ENCODE measurements at regions not wholly inside any gene's neighbourhood (a gene's known extent, or its start where the extent isn't known, plus 50 kb on each side); places are given as distances from the start of the nearest gene placed in this dataset.

- FAIRE-seq, result no peak
- H3K4me1 ChIP-seq (ENCODE audit: control insufficient read depth, extremely low read depth, insufficient read depth, low read length), result no peaks in the 10 kb centered on the region
- H3K79me2 ChIP-seq (ENCODE audit: control insufficient read depth, insufficient read depth, low read length), result no peaks in the 10 kb centered on the region
- H3K9ac ChIP-seq (replicated peaks; ENCODE audit: extremely low read depth, insufficient read depth, low read length), result no peak overlapping the region
- H3K9me3 ChIP-seq (replicated peaks; ENCODE audit: control insufficient read depth, insufficient read depth, low read length), result no peaks in the 10 kb centered on the region
- no peak for DNase-seq (ENCODE audit: low read depth, low spot score)
- no peak overlapping the region for H2AFZ ChIP-seq (ENCODE audit: low read depth, low read length)
- BruUV-seq (replicated peaks), result no TSS peak
- H3K27me3 ChIP-seq (ENCODE audit: control insufficient read depth in 2 of 2, insufficient read depth in 2 of 2, low read length in 2 of 2), result no peaks in the 10 kb centered on the region
- ChIA-PET CTCF (no interaction called here), POLR2A (no interaction called here)
- no peak overlapping the region for H3K4me3 ChIP-seq (replicated peaks in 1 of 3; ENCODE audit: insufficient read depth in 1 of 3, low read depth in 1 of 3, low read length in 3 of 3)
- no peak overlapping the region for H3K4me2 ChIP-seq (ENCODE audit: insufficient read depth, low read length)
- no peak overlapping the region for H3K27ac ChIP-seq (ENCODE audit: insufficient read depth, low read depth, low read length)
- dilution Hi-C loops (cut with MboI; ENCODE audit: extremely low pct_ligation_motif_present, low sequenced_read_pairs), result no loop called here
- TF ChIP-seq GATA2 (IDR thresholded peaks at IDR 0.05; ENCODE audit: insufficient read depth, insufficient read length, low read depth, low read length) (no peak), POLR2AphosphoS5 (IDR thresholded peaks at IDR 0.05; ENCODE audit: insufficient read depth, low read depth, low read length) (no peak), MAX (IDR thresholded peaks at IDR 0.05; ENCODE audit: insufficient read depth, insufficient read length) (no peak), FOS (IDR thresholded peaks at IDR 0.05; ENCODE audit: borderline replicate concordance, insufficient read depth, low read length) (no peak), MYC (IDR thresholded peaks at IDR 0.05; ENCODE audit: low read depth, low read length) (no peak), JUN (IDR thresholded peaks at IDR 0.05; ENCODE audit: borderline replicate concordance, insufficient read depth, insufficient read length, low read depth) (no peak), POLR2A (IDR thresholded peaks at IDR 0.05; ENCODE audit: low read depth, low read length) (no peak), EZH2 (IDR thresholded peaks at IDR 0.05; ENCODE audit: borderline replicate concordance, low read depth, low read length, severe bottlenecking) (no peak), CTCF (IDR thresholded peaks at IDR 0.05; ENCODE audit: extremely low read depth in 1 of 2, insufficient read depth in 1 of 2, low read depth in 1 of 2, low read length in 2 of 2) (no peak)
- H3K9me1 ChIP-seq (replicated peaks; ENCODE audit: control insufficient read depth, extremely low read depth, insufficient read depth, low read length), result no peaks in the 10 kb centered on the region
- no peaks in the 10 kb centered on the region for H4K20me1 ChIP-seq (replicated peaks; ENCODE audit: control insufficient read depth, extremely low read depth, insufficient read depth, low read length)
- H3K36me3 ChIP-seq (ENCODE audit: control insufficient read depth in 2 of 2, extremely low read depth in 1 of 2, insufficient read depth in 2 of 2, low read length in 2 of 2), result no peaks in the 10 kb centered on the region
- intact Hi-C loops (cut with micrococcal nuclease), result no loop called here
Measured at GRCh38 chr12:89932954-89933353, 224.3 kb upstream of the ATP2B1 start.
